ENCODE measurements at regions not wholly inside any gene's neighbourhood (a gene's known extent, or its start where the extent isn't known, plus 50 kb on each side); places are given as distances from the start of the nearest gene placed in this dataset.

GRCh38 chr3:70824773-70825172 lies 512.3 kb upstream of the MDFIC2 start:
- TF ChIP-seq POLR2A (IDR thresholded peaks at IDR 0.05; ENCODE audit: low read depth, low read length), result no peak
- TF ChIP-seq POLR2AphosphoS5 (IDR thresholded peaks at IDR 0.05; ENCODE audit: low read depth, low read length), result no peak
